ENCODE measurements at regions not wholly inside any gene's neighbourhood (a gene's known extent, or its start where the extent isn't known, plus 50 kb on each side); places are given as distances from the start of the nearest gene placed in this dataset.

- H3K4me1 ChIP-seq (ENCODE audit: control insufficient read depth, insufficient read depth, low read length, poor library complexity, severe bottlenecking), result no peaks in the 10 kb centered on the region
- H3K27ac ChIP-seq (ENCODE audit: low read depth, low read length, severe bottlenecking), result no peak overlapping the region
- H3K9me3 ChIP-seq (ENCODE audit: control insufficient read depth, low read length), result no peaks in the 10 kb centered on the region
- H3K36me3 ChIP-seq (ENCODE audit: control insufficient read depth, insufficient read depth, low read length), result no peaks in the 10 kb centered on the region
- 80 to 83% methylated on average over 1 of the region's 1 CpG for WGBS, 2 experiments (ENCODE audit: insufficient coverage in 2 of 2)
- H3K4me3 ChIP-seq (ENCODE audit: extremely low read depth, insufficient read depth, low read length, poor library complexity, severe bottlenecking), result no peak overlapping the region
Observed at GRCh38 chr6:159380114-159380513, 210.9 kb downstream of the FNDC1 start.

GRCh38 chr6:159378411-159379328, 209.5 kb downstream of the FNDC1 start:
- H3K4me1 ChIP-seq (ENCODE audit: control insufficient read depth, insufficient read depth, low read length, poor library complexity, severe bottlenecking), result no peaks in the 10 kb centered on the region
- no peaks in the 10 kb centered on the region for H3K36me3 ChIP-seq (ENCODE audit: control insufficient read depth, insufficient read depth, low read length)
- H3K4me3 ChIP-seq (ENCODE audit: extremely low read depth, insufficient read depth, low read length, poor library complexity, severe bottlenecking), result no peak overlapping the region
- H3K9me3 ChIP-seq (ENCODE audit: control insufficient read depth, low read length), result no peaks in the 10 kb centered on the region
- WGBS, 2 experiments (ENCODE audit: insufficient coverage in 2 of 2), result 92 to 93% methylated on average over 1 to 5 of the region's 10 CpGs
- no peak overlapping the region for H3K27ac ChIP-seq (ENCODE audit: low read depth, low read length, severe bottlenecking)

- Histone ChIP-seq H3K36me3 (ENCODE audit: control insufficient read depth, insufficient read depth, low read length) (no peaks in the 10 kb centered on the region), H3K9me3 (ENCODE audit: control insufficient read depth, low read length) (no peaks in the 10 kb centered on the region), H3K4me3 (ENCODE audit: extremely low read depth, insufficient read depth, low read length, poor library complexity, severe bottlenecking) (no peak overlapping the region), H3K4me1 (ENCODE audit: control insufficient read depth, insufficient read depth, low read length, poor library complexity, severe bottlenecking) (no peaks in the 10 kb centered on the region), H3K27ac (ENCODE audit: low read depth, low read length, severe bottlenecking) (no peak overlapping the region)
- 92 to 94% methylated on average over 7 to 9 of the region's 9 CpGs for WGBS, 2 experiments (ENCODE audit: insufficient coverage in 2 of 2)
Observed at GRCh38 chr6:159376516-159377158, 207.4 kb downstream of the FNDC1 start.

GRCh38 chr6:159375014-159375413, 205.8 kb downstream of the FNDC1 start:
- Histone ChIP-seq H3K9me3 (ENCODE audit: control insufficient read depth, low read length) (no peaks in the 10 kb centered on the region), H3K4me3 (ENCODE audit: extremely low read depth, insufficient read depth, low read length, poor library complexity, severe bottlenecking) (no peak overlapping the region), H3K36me3 (ENCODE audit: control insufficient read depth, insufficient read depth, low read length) (no peaks in the 10 kb centered on the region), H3K27ac (ENCODE audit: low read depth, low read length, severe bottlenecking) (no peak overlapping the region), H3K4me1 (ENCODE audit: control insufficient read depth, insufficient read depth, low read length, poor library complexity, severe bottlenecking) (no peaks in the 10 kb centered on the region)
- 86 to 95% methylated on average over 16 to 19 of the region's 19 CpGs for WGBS, 2 experiments (ENCODE audit: insufficient coverage in 2 of 2)

GRCh38 chr6:159373670-159374069, 204.5 kb downstream of the FNDC1 start:
- H3K27ac ChIP-seq (ENCODE audit: low read depth, low read length, severe bottlenecking), result no peak overlapping the region
- H3K4me3 ChIP-seq (ENCODE audit: extremely low read depth, insufficient read depth, low read length, poor library complexity, severe bottlenecking), result no peak overlapping the region
- no peaks in the 10 kb centered on the region for H3K9me3 ChIP-seq (ENCODE audit: control insufficient read depth, low read length)
- no peaks in the 10 kb centered on the region for H3K4me1 ChIP-seq (ENCODE audit: control insufficient read depth, insufficient read depth, low read length, poor library complexity, severe bottlenecking)
- 84 to 87% methylated on average over 5 of the region's 6 CpGs for WGBS, 2 experiments (ENCODE audit: insufficient coverage in 2 of 2)
- no peaks in the 10 kb centered on the region for H3K36me3 ChIP-seq (ENCODE audit: control insufficient read depth, insufficient read depth, low read length)

GRCh38 chr6:159372333-159372732, 203.1 kb downstream of the FNDC1 start:
- 88% methylated on average over 2 of the region's 2 CpGs; no CpG with 5 or more reads in 1 of the 2 experiments for WGBS, 2 experiments (ENCODE audit: insufficient coverage in 2 of 2)
- Histone ChIP-seq H3K4me3 (ENCODE audit: extremely low read depth, insufficient read depth, low read length, poor library complexity, severe bottlenecking) (no peak overlapping the region), H3K9me3 (ENCODE audit: control insufficient read depth, low read length) (no peaks in the 10 kb centered on the region), H3K36me3 (ENCODE audit: control insufficient read depth, insufficient read depth, low read length) (no peaks in the 10 kb centered on the region), H3K4me1 (ENCODE audit: control insufficient read depth, insufficient read depth, low read length, poor library complexity, severe bottlenecking) (no peaks in the 10 kb centered on the region), H3K27ac (ENCODE audit: low read depth, low read length, severe bottlenecking) (no peak overlapping the region)

- WGBS, 2 experiments (ENCODE audit: insufficient coverage in 2 of 2), result 42 to 72% methylated on average over 2 of the region's 4 CpGs
- no peaks in the 10 kb centered on the region for H3K9me3 ChIP-seq (ENCODE audit: control insufficient read depth, low read length)
Observed at GRCh38 chr6:159360306-159360705, 191.1 kb downstream of the FNDC1 start.

GRCh38 chr6:159359581-159360297, 190.5 kb downstream of the FNDC1 start:
- H3K9me3 ChIP-seq (ENCODE audit: control insufficient read depth, low read length), result no peaks in the 10 kb centered on the region
- no peak overlapping the region for H3K27ac ChIP-seq (ENCODE audit: low read depth, low read length, severe bottlenecking)
- H3K4me3 ChIP-seq (ENCODE audit: extremely low read depth, insufficient read depth, low read length, poor library complexity, severe bottlenecking), result no peak overlapping the region
- no peaks in the 10 kb centered on the region for H3K36me3 ChIP-seq (ENCODE audit: control insufficient read depth, insufficient read depth, low read length)
- H3K4me1 ChIP-seq (ENCODE audit: control insufficient read depth, insufficient read depth, low read length, poor library complexity, severe bottlenecking), result no peaks in the 10 kb centered on the region
- 55 to 69% methylated on average over 4 to 6 of the region's 8 CpGs for WGBS, 2 experiments (ENCODE audit: insufficient coverage in 2 of 2)

More at GRCh38 chr6:159360306-159360705, 191.1 kb downstream of the FNDC1 start:
- H3K36me3 ChIP-seq (ENCODE audit: control insufficient read depth, insufficient read depth, low read length), result no peaks in the 10 kb centered on the region
- H3K27ac ChIP-seq (ENCODE audit: low read depth, low read length, severe bottlenecking), result no peak overlapping the region
- H3K4me3 ChIP-seq (ENCODE audit: extremely low read depth, insufficient read depth, low read length, poor library complexity, severe bottlenecking), result no peak overlapping the region
- no peaks in the 10 kb centered on the region for H3K4me1 ChIP-seq (ENCODE audit: control insufficient read depth, insufficient read depth, low read length, poor library complexity, severe bottlenecking)

GRCh38 chr6:159358562-159358961, 189.4 kb downstream of the FNDC1 start:
- Histone ChIP-seq H3K27ac (ENCODE audit: low read depth, low read length, severe bottlenecking) (no peak overlapping the region), H3K4me3 (ENCODE audit: extremely low read depth, insufficient read depth, low read length, poor library complexity, severe bottlenecking) (no peak overlapping the region), H3K4me1 (ENCODE audit: control insufficient read depth, insufficient read depth, low read length, poor library complexity, severe bottlenecking) (no peaks in the 10 kb centered on the region), H3K36me3 (ENCODE audit: control insufficient read depth, insufficient read depth, low read length) (no peaks in the 10 kb centered on the region), H3K9me3 (ENCODE audit: control insufficient read depth, low read length) (no peaks in the 10 kb centered on the region)
- WGBS, 2 experiments (ENCODE audit: insufficient coverage in 2 of 2), result 80 to 82% methylated on average over 1 to 3 of the region's 4 CpGs

GRCh38 chr6:159357211-159357915, 188.2 kb downstream of the FNDC1 start:
- no peak overlapping the region for H3K4me3 ChIP-seq (ENCODE audit: extremely low read depth, insufficient read depth, low read length, poor library complexity, severe bottlenecking)
- WGBS, 2 experiments (ENCODE audit: insufficient coverage in 2 of 2), result 83 to 89% methylated on average over 4 to 6 of the region's 7 CpGs
- H3K36me3 ChIP-seq (ENCODE audit: control insufficient read depth, insufficient read depth, low read length), result no peaks in the 10 kb centered on the region
- no peaks in the 10 kb centered on the region for H3K4me1 ChIP-seq (ENCODE audit: control insufficient read depth, insufficient read depth, low read length, poor library complexity, severe bottlenecking)
- H3K9me3 ChIP-seq (ENCODE audit: control insufficient read depth, low read length), result no peaks in the 10 kb centered on the region
- no peak overlapping the region for H3K27ac ChIP-seq (ENCODE audit: low read depth, low read length, severe bottlenecking)
